ENCODE measurements at regions not wholly inside any gene's neighbourhood (a gene's known extent, or its start where the extent isn't known, plus 50 kb on each side); places are given as distances from the start of the nearest gene placed in this dataset.
A peak's percentile ranks its signal among the peaks of the same experiment; 100 is the strongest.

DNA sequence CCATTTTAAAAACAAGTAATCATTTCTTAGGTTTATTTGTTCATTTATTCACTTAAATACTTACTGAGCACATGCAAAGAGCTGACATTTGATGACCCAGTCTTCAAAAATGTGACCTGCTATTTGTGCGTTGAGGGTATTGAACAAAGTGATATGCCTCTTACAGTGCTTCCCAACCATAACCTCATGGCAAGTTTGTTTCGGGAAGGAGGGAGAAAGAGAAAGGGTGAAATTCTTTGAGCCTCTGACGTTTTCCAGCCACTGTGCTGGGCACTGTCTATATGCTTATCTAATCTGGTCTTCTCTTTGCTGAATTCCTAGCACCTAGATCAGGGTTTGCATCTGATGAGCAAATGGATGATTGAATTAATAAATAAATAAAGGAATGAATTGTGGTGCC lies 479.1 kb downstream of the HAPSTR1 start:
- peak in 1 of 3 donors; percentile 4 for DNase-seq

DNA sequence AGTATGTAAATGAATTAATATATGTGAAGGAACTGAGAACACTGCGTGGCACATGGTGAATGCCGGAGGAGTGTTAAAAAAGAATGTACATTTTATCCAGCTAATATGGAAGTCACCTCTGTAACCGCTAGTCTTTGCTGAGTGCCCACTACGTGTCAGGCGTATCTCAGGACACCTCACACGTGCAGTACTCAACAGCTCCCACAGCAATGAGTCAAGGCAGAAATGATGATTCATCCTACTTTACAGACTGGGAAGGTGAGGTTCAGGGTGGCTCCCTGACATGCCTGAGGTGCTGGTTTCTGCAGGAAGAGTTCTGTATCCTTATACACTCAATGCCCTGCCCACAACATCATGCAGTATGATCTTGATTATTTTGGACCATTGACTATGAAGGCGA lies 487.0 kb downstream of the HAPSTR1 start:
- no peak for DNase-seq

DNA sequence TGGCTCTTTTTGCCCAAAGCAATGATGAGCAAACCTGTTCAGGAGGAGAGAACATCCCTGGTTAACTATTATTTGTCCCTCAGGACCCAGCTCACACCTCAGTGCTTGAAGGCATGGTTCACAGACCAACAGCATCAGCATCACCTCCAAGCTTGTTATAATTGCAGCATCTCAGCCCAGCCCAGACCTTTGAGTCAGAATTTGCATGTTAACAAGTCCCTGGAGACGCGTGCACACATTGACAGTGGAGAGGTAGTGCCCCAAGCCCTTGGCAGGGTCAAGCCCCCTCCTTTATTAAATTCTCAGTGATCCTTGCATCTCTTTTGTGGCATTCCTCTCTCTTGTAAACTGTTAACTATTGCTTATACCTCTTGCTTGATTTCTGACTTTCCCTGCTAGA lies 488.6 kb downstream of the HAPSTR1 start:
- no peak for DNase-seq

DNA sequence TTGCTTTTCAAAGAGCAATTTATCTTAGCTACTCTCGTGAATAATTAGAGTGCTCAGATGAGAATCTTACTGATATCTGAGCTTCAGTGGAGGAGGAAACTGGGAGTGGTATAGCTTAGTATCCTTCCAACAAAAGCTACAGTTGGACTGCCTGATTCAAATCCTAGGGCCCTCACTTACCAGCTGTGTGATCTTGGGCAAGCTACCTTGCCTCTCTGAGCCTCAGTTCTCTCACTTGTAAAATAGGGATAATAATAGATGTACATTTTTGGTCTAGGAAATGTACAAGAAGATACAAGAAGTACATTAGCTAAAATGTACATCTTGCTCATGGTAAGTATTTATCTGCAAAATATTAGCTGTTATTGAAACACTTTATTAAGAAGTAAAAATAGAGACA lies 502.0 kb downstream of the HAPSTR1 start:
- DNase-seq = no peak

DNA sequence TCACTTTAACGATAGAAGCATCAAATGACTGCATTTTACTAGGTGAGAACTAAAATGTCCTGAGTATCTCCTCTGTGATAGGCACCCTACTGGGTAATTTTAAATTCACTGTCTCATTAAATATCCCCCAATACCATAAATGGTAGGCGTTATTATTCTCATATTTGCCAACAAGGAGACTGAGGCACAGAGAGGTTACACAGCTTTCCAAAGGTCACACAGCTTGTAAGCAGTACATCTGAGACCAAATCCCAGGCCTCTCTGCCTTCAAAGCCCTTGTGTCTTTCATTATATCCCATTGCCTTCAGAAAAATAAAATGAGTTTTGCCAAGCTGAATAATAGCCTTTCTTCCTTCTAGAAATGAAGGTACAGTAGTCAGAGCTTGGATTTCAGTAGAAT lies 502.6 kb downstream of the HAPSTR1 start:
- DNase-seq = no peak

DNA sequence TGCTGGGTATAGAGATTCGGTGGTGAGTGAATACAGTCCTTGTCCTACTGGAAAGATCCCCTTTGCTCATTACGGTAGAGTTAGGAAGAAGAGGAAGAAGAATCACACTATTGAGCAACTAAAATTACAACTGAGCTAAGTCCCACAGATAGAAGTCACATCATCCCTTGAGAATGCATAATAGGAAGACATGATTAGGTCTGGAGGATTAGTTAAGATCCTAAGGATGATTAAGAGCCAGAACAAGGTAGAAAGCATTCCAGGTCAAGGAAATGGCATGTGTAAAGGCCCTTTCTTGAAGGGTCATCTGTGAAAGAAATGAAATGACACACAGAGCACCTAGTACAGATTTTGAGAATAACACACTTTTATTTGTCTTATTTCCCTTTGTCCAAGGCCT lies 503.5 kb downstream of the HAPSTR1 start:
- no peak for DNase-seq

DNA sequence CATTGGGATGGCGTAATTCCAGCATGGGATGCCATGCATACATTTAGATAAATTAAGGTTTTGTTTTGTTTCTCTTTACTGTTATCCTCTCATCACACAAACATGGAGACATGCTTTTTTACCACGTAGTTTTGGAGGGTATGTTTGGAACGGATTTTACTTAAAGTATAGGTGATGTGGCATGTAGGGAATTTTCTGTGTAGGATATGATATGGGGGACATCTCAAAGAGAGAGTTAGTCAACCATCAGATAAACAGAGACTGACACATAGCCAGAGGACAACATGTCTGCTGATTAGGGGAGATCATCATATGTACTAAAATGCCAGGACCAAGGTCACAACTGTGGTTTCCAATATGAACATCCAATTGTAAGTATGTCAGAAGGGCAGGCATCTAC lies 503.9 kb downstream of the HAPSTR1 start:
- DNase-seq = no peak

DNA sequence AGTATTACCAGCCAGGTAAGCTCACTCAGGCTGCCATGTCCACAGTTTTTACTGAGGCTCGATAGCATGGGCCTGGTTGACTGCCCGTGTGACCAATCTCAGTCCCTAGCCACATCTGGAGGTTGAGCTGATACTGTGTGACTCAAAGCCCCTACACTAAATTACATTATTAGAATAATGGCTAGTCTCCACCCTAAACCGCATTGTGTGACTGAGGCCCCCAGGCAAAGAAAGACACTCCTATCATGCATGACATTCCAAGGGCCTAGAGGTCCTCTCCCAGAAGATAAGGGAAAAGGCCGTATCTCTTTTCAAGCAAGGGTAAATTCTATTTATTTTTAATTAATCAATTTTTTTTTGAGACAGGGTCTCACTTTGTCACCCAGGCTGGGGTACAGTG lies 505.3 kb downstream of the HAPSTR1 start:
- DNase-seq = no peak

DNA sequence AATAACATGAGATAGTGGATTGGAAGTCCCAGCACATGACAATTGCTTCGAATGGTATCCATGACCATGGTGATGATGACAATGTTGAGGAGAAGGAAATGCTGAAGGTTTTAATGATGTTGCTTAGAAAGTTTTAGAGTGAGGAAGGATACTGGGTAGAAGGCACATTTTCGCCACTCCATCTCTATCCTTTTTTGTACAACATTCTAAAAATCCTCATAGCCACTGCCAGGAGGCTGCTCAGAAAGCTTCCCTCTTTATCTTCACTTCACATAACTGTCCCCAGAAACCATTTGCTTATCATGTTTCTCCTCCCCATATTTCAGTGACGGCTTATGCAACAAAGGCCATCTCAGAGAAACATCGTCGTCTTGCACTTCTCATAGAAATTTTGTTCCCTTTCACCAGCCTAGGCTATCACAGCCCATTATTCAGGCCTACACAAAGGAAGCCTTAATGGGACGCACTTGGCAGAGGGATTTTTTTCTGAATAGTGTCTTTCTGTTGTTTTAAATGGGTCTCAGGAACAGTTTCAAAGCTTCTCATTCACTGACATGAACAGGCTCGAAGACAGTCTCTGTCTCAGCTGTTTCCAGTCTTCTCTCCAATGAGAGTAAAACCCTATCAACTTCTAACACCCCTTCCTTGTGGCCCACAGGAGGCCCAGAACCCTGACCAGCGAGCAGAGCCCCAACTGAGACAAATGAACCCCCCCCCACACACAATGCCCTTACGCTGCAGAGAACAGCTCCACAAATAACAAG lies 506.7 kb downstream of the HAPSTR1 start:
- no peak for DNase-seq

DNA sequence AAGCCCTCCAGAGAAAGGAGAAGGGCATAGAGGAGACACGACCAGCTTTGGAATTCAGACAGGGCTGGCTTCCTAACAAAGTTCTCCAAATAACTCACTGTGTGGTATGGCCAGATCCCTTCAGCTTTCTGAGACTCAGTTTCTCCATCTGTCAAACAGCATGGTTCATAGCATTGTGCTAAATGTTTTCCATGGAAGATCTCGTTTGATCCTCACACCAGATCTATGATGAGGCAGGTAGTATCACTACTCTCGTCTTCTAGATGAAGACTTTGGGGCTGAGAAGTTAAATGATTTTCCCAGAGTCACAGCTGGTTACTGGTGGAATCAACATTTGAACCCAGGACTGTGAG lies 507.3 kb downstream of the HAPSTR1 start:
- DNase-seq = no peak

DNA sequence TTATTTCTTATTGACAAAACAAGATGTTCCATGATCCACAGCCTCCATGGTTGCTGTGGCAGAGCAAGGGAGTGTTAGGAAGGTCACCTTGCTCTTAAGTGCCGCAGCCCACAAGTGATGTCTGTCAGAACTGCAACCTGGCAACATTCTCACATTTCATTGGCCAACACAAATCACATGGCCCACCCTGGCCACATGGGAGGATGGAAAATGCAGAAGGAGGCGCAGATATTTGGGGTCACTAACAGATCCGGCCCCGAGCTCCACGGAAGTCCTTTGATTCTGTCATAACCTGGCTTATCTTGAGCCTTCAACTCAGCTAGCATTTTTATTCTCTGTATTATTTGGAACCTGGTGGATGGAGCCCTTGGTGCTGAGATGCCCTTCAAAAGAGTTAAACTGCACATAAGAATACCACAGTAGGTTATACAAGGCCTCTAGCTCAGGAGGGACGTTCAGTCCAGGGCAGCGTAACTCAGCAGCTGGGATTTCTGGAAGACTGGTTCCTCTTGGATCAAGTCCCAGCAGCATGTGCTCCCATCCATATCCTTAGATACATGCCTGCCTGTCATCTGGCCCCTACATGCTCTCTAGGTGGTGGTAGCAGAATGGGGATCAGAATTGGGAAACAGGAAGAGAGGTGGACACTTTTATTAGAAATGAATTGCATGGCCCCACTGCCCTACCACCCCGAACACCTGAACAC lies 508.1 kb downstream of the HAPSTR1 start:
- peak; percentile 18 to 37 (median 29) for DNase-seq

DNA sequence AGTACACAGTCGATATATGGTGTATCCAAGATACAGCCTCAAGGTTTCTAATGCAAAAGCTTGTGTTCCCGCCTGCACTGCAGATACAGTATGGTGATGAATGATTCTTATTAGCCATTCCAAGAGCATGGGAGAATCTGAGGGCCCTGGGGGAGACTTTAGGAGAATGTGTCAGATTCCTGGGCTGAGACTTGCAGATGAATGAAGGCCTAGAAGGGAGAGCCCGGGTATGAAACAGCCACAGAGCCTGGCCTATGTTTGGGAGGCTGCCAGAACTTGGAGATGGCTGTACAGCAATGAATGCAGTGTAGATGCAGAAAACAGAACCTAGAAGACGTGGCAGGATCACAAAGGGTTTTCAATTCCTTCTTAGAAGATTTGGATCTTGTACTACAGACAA lies 510.7 kb downstream of the HAPSTR1 start:
- peak in 2 of 3 donors; percentile 3 to 22 for DNase-seq

DNA sequence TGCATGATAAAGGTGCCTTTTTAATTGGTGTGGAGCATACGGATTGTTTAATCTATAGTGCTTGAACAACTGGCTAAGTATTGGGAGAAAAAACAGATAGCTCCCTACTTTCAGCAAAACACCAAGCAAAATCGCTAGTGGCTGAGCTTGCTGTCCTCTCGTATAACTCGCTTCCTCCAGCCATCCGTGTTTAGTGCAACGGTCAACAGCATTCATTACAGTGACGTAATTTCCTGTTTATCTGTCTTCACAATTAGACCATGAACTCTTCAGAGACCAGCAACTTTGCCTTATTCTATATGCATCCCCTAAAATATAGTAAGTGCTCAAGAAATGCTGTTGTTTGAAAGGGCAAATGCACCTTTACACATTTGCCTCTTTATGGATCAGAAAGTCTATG lies 511.9 kb downstream of the HAPSTR1 start:
- peak in 1 of 3 donors; percentile 13 for DNase-seq

DNA sequence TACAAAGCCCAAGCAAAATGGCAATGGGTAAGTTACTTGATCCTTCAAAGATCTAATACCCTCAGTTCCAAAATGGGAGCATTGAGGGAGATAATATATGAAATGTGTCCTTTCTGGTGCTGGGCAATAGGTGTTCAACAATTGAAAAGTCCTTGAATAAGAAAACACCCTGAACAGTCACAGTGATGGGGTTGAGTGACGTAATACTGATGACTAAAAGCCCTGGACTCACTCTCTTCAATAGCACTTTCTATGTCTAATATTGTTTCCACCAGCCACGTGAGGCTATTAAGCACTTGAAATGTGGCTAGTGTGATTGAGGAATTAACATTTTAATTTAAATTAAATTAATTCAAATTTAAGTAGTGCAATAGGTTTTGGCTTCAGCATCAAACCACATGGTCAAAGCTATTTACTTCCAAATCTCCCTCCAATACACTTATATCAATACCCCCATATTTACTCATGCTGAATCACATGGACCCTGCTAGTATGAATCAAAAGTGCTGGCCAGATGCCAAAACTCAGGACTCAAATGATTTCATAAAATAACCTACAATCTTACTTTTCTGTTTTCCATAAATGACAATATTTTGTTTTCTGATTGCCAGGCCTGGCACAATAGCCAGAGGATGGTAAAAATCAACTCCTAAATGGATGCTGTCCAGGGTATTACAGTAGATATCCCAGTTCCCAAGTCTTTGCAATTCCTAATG lies 516.2 kb downstream of the HAPSTR1 start:
- DNase-seq = no peak

DNA sequence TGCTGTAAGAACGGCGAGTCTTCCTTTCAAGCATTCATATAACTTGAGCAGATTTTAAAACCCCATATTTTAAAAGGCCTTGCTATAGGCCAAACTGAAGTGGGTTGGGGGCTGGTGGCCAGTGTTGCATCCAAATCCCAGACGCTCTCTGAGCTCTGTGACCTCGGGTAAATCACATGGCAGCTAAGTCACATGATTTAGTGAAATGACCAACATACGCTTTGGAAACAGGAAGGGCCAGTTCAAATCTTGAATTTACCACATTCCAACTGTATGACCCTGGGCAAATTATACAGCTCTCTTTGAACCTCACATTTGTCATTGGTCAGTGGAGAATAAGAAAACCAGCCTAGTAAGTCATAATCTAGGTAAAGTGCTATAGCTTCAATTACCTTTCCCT lies 519.3 kb downstream of the HAPSTR1 start:
- DNase-seq = no peak

DNA sequence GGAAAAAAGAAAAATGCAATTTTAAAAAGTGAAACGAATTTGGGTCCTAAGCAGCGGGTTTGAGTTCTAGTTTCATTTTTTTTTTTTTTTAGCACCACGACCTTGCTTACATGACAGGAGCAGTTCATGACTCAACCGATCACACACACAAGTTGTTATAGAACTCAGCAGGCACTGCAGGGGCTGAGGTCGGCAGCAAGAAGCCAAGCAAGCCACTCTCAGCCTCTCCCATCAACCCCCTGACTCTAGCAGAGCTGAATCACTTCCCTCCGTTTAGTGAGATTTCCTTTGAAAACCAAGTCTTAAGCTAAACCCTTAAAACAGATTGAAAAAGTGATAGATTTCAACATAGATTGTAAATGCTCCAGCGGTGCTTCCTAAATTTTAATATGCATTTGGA lies 520.8 kb downstream of the HAPSTR1 start:
- no peak for DNase-seq

DNA sequence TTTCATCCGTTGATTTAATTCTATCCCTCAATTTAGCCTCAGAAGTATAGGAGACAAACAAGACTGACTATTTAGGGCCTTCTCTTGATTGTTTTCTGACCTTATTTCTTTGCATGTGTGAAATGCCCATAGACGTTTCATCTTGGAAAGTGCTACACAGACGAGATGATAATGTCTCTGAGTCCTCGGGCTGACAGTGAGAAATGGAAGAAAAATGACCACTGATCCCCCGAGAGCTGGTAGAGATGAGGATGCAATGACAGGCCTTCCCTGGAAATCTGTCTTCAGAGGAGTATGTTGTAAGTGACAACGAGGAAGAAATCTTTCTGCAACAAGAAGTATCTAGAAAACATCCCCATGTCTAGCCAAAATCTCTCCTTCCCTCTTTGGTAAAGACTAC lies 522.9 kb downstream of the HAPSTR1 start:
- no peak for DNase-seq

DNA sequence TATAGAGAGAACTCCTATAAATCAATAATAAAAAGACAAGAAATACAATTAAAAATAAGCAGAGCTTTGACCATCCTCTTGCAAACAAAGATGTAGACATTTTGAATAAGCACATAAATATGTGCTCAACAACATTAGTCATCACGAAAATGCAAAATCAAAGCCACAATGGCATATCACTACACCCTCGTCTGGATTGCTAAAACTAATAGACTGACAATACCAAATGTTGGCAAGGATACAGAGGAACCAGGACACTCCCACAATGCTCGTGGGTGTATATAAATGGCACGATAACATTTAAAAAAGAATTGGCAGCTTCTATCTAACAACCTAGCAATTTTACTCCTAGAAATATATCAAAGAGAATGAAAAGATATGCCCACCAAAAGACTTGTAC lies 530.8 kb downstream of the HAPSTR1 start:
- no peak for DNase-seq

DNA sequence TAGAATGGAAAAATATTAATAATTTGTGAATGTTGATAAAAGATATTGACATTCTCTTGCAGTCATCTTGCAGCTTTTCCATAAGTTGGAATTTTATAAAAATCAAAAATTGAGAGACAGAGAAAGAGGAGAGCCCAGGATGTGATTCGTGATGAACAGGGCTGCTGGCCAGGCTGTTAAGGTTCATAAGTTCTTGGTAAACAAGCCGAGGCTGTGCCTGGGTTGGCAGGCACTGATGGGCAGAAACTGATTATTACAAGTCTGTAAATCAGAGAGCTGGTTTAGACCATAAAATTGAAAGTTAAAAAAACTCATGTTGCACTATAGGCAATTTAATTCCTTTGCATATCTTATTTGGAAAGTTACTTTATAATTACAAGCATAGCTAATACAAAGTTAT lies 533.7 kb downstream of the HAPSTR1 start:
- no peak for DNase-seq

DNA sequence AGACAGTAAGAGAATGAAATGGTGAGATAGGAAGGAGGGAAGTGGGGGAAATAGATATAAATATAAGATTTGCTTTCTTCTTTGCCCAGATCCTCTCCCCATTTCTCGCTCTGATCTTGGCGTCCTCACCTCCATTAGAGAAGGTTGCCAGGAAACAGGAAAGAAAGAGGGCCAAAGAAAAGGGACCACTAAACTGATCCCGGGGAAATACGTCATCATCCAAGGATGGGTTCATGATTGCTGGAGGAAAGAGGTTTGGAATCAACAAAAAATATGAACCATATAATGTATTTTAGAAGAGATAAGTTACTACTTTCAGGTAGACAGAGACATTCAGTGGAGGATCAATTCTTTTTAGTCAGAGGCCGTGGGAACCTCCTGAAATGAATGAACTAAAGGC lies 536.0 kb downstream of the HAPSTR1 start:
- no peak for DNase-seq

DNA sequence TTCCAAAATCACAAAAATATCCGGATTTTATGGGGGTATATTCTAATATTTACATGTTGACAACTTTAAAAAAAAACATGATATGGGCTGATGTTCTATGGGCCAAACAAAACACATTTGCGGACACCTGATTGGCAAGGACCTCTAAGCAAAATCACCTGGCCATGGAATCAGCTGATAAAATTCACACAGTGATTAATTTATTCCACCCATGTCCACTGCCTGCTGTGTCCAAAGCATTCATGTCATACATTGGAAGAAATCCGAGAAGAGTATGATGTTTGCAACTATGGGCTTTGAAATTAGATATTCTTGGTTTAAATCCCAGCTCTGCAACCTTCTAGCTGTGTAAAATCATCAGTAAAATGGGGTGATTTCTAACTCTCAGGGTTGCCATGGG lies 538.7 kb downstream of the HAPSTR1 start:
- DNase-seq = no peak

DNA sequence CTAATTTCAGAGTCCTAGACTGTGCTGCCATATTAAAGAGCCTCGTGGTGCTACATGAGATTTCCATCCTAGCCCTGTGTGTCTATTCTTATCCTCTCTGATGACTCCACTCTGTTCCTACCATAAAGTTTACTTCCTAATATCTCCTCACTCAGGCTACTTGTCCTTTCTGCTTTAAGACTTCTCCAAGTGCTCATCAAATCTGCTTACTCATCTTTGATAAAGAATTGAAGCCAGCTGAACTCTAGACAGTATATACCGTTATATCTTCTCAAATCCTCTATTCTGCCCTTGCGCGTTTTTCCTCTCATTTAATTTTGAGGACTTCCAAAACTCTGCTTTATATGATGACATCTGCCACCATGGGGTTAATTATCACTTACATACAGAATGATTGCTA lies 539.5 kb downstream of the HAPSTR1 start:
- DNase-seq = no peak

DNA sequence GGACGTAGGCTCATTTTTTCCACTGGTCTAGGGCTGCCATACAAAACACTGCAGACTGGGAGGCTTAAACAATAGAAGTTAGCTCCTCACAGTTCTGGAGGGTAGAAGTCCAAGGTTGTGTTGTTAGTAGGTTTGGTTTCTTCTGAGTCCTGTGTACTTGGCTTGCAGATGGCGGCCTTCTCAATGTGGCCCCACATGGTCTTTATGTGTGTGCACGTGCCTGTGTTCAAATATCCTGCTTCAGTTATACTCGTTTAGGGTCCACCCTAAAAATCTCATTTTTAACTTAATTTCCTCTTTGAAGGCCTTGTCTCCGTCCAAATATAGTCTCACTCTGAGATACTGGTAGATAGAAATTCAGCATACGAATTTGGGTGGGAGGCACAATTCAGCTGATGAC lies 542.4 kb downstream of the HAPSTR1 start:
- DNase-seq = no peak
